ENCODE measurements at regions not wholly inside any gene's neighbourhood (a gene's known extent, or its start where the extent isn't known, plus 50 kb on each side); places are given as distances from the start of the nearest gene placed in this dataset.

DNA sequence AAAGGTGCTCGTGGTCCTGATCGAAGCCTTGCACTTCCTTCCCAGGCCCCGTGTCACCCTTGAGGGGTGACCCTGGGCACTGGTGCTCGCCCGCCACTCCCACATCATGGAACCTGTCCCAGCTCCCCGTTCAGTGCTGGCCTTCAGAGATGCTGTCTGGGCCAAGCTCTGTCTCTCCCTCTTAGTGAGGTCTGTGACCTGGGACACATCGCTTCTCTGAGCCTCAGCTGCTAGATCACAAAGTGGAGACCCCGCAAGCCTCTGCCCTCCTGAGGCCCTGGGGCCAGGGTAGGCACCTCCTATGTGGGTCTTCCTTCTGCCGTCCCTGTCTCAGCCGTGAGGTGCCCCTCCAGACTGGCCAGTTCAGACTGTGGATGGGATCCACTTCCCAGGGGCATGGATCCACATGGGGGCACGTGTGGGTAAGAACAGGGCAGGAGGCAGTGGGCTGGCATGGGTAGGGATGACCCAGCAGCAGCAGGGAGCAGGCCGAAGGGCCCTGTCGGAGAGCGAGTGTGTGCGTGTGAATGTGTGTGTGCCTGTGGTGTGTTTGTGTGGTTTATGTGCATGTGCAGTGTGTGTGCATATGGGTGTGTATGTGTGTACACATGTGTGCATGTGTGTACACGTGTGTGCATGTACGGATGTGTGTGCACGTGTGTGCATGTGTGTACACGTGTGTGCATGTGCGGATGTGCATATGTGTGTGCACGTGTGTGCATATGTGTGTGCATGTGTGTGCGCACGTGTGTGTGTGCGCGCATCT, 1073.7 kb downstream of the BRD1 start:
- Histone ChIP-seq H3K9me3 (ENCODE audit: control insufficient read depth, insufficient read depth, low read depth, low read length) (no peaks in the 10 kb centered on the region), H3K4me3 (ENCODE audit: low read depth in 2 of 2, low read length in 2 of 2) (no peak overlapping the region), H3K27ac (ENCODE audit: low read length) (no peak overlapping the region), H3K4me1 (ENCODE audit: control insufficient read depth, insufficient read depth, low read length) (no peaks in the 10 kb centered on the region), H3K36me3 (ENCODE audit: control insufficient read depth, insufficient read depth, low read length) (no peaks in the 10 kb centered on the region), H3K27me3 (ENCODE audit: control insufficient read depth, insufficient read depth, low read length) (no peaks in the 10 kb centered on the region)
- BruUV-seq (replicated peaks) = no TSS peak
- CTCF ChIA-PET = no interaction called here
- DNase-seq (ENCODE audit: low read depth, low spot score) (no peak), ATAC-seq (no peak)
- intact Hi-C loops (cut with micrococcal nuclease; ENCODE audit: unreplicated experiment) (no loop called here), in situ Hi-C loops (cut with HindIII; ENCODE audit: low pct_unique_long_range_greater_than_20kb, low sequenced_read_pairs) (no loop called here)
- TF ChIP-seq CTCF (IDR thresholded peaks at IDR 0.05) = no peak
- TF ChIP-seq, protein P1, sequence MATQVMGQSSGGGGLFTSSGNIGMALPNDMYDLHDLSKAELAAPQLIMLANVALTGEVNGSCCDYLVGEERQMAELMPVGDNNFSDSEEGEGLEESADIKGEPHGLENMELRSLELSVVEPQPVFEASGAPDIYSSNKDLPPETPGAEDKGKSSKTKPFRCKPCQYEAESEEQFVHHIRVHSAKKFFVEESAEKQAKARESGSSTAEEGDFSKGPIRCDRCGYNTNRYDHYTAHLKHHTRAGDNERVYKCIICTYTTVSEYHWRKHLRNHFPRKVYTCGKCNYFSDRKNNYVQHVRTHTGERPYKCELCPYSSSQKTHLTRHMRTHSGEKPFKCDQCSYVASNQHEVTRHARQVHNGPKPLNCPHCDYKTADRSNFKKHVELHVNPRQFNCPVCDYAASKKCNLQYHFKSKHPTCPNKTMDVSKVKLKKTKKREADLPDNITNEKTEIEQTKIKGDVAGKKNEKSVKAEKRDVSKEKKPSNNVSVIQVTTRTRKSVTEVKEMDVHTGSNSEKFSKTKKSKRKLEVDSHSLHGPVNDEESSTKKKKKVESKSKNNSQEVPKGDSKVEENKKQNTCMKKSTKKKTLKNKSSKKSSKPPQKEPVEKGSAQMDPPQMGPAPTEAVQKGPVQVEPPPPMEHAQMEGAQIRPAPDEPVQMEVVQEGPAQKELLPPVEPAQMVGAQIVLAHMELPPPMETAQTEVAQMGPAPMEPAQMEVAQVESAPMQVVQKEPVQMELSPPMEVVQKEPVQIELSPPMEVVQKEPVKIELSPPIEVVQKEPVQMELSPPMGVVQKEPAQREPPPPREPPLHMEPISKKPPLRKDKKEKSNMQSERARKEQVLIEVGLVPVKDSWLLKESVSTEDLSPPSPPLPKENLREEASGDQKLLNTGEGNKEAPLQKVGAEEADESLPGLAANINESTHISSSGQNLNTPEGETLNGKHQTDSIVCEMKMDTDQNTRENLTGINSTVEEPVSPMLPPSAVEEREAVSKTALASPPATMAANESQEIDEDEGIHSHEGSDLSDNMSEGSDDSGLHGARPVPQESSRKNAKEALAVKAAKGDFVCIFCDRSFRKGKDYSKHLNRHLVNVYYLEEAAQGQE (IDR thresholded peaks at IDR 0.05; ENCODE audit: insufficient read depth in 1 of 2, low read depth in 2 of 2, low read length in 1 of 2) = no peak
- no peak for TF ChIP-seq SIN3A (IDR thresholded peaks at IDR 0.05; ENCODE audit: borderline replicate concordance, insufficient read depth, low read depth, low read length)
- no peak for TF ChIP-seq POLR2AphosphoS5 (IDR thresholded peaks at IDR 0.05; ENCODE audit: low read depth, low read length)
- TF ChIP-seq TCF7L2 (IDR thresholded peaks at IDR 0.05; ENCODE audit: low read depth, low read length) = no peak
- POLR2A ChIA-PET = interaction anchor here (0.6 kb wide), 1 partner anchor 903 kb away, joined by 7 read pairs; no protein-coding TSS in a partner anchor

GRCh38 chr22:48753381-48753730, 1074.3 kb downstream of the BRD1 start:
- H3K27ac ChIP-seq (ENCODE audit: low read length) = no peak overlapping the region
- in situ Hi-C loops (cut with HindIII; ENCODE audit: low pct_unique_long_range_greater_than_20kb, low sequenced_read_pairs) (no loop called here), intact Hi-C loops (cut with micrococcal nuclease; ENCODE audit: unreplicated experiment) (no loop called here)
- H3K4me3 ChIP-seq (ENCODE audit: low read depth in 2 of 2, low read length in 2 of 2) = no peak overlapping the region
- no peaks in the 10 kb centered on the region for H3K4me1 ChIP-seq (ENCODE audit: control insufficient read depth, insufficient read depth, low read length)
- DNase-seq (ENCODE audit: low read depth, low spot score) (no peak), ATAC-seq (no peak)
- ChIA-PET CTCF (no interaction called here), POLR2A (interaction anchor here (0.6 kb wide), 1 partner anchor 904 kb away, joined by 7 read pairs; no protein-coding TSS in a partner anchor)
- TF ChIP-seq, protein P1 (IDR thresholded peaks at IDR 0.05; ENCODE audit: insufficient read depth in 1 of 2, low read depth in 2 of 2, low read length in 1 of 2) = no peak
- no peak for TF ChIP-seq TCF7L2 (IDR thresholded peaks at IDR 0.05; ENCODE audit: low read depth, low read length)
- no peaks in the 10 kb centered on the region for H3K9me3 ChIP-seq (ENCODE audit: control insufficient read depth, insufficient read depth, low read depth, low read length)
- no TSS peak for BruUV-seq (replicated peaks)
- H3K36me3 ChIP-seq (ENCODE audit: control insufficient read depth, insufficient read depth, low read length) = no peaks in the 10 kb centered on the region
- no peaks in the 10 kb centered on the region for H3K27me3 ChIP-seq (ENCODE audit: control insufficient read depth, insufficient read depth, low read length)

Measured in Panc1 (cell line).